ENCODE measurements at regions not wholly inside any gene's neighbourhood (a gene's known extent, or its start where the extent isn't known, plus 50 kb on each side); places are given as distances from the start of the nearest gene placed in this dataset.
"Not testable (repeated sequence)": the region's sequence is repeated elsewhere in the genome, so short reads cannot be mapped to it uniquely, and the experiment has no call there.

DNA sequence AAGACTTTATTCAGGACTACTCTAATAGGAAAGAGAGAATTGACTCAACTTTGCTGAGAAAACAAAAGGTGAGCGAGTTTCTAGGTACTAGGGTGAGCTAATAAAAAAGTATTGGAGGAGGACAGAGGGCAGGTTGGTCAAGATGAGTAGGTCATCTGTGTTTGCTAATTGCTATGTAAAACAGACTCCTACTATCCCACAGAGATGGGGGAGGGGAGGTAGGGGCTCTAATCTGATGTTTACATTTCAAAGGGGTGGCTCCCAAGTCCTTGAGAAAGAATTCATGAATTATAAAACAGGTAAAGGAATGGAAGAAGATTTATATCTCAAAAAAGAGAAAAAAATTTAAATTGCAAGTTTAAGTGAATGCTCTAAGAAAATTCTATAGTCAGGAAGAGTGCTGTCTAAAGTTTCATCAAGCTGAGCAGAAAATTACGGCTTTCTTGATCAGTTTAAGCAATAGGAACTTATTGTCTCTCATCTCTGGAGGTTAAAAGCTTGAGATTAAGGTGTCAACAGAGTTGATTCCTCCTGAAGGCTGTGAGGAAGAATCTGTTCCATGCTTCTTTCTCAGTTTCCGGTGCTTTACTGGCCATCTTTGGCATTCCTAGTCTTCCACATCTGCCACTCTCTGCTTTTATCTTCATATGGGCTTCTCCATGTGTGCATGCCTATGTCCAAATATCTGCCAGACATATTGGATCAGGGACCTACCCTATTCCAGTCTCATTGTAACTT is 790.3 kb downstream of the SLITRK5 start:
- no peak for DNase-seq
- Histone ChIP-seq H3K4me1 (ENCODE audit: control extremely low read depth in 1 of 4, control insufficient read depth in 4 of 4, insufficient read depth in 4 of 4, low read length in 3 of 4) (peaks cover 0 to 2% (median under 1%) of the 10 kb centered on the region in 4 experiments), H3K36me3 (ENCODE audit: control insufficient read depth in 4 of 4, insufficient read depth in 4 of 4, low read length in 3 of 4) (no peaks in the 10 kb centered on the region), H3K27me3 (replicated peaks in 2 of 5; ENCODE audit: control insufficient read depth in 4 of 5, insufficient read depth in 5 of 5, low read length in 4 of 5) (no peaks in the 10 kb centered on the region), H3K4me3 (ENCODE audit: control insufficient read depth in 1 of 7, extremely low read depth in 1 of 7, insufficient read depth in 4 of 7, low read depth in 2 of 7, low read length in 6 of 7) (no peak overlapping the region), H3K27ac (ENCODE audit: insufficient read depth in 1 of 2, low read depth in 1 of 2, low read length in 2 of 2, poor library complexity in 1 of 2, severe bottlenecking in 2 of 2) (no peak overlapping the region), H3K9me3 (ENCODE audit: control extremely low read depth in 1 of 5, control insufficient read depth in 4 of 5, insufficient read depth in 2 of 5, low read depth in 1 of 5, low read length in 4 of 5) (peaks cover 0 to 3% (median 0%) of the 10 kb centered on the region in 5 experiments)
- ChIA-PET POLR2A (no interaction called here), CTCF (no interaction called here)
- WGBS (ENCODE audit: insufficient coverage) = 97% methylated on average over 3 of the region's 3 CpGs

DNA sequence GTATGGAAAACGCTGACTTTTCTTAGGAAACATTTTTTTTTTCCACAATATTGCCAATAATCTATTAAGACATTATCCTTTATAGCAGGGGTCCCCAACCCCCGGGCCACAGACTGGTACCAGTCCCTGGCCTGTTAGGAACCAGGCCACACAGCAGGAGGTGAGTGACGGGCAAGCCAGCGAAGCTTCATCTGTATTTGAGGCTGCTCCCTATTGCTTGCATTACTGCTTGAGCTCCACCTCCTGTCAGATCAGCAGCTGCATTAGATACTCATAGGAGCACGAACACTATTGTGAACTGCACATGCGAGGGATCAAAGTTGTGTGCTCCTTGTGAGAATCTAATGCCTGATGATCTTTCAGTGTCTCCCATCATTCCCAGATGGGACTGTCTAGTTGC is 793.7 kb downstream of the SLITRK5 start:
- H3K36me3 ChIP-seq (ENCODE audit: control insufficient read depth in 4 of 4, insufficient read depth in 4 of 4, low read length in 3 of 4) = no peaks in the 10 kb centered on the region
- ChIA-PET POLR2A (no interaction called here), CTCF (interaction anchor here (0.6 kb wide), 1 partner anchor 579 kb away, joined by 3 read pairs; no protein-coding TSS in a partner anchor)
- no peak for DNase-seq
- H3K9me3 ChIP-seq (ENCODE audit: control extremely low read depth in 1 of 5, control insufficient read depth in 4 of 5, insufficient read depth in 2 of 5, low read depth in 1 of 5, low read length in 4 of 5) = peaks cover 0 to 3% (median 0%) of the 10 kb centered on the region in 5 experiments
- no peak overlapping the region for H3K27ac ChIP-seq (ENCODE audit: insufficient read depth in 1 of 2, low read depth in 1 of 2, low read length in 2 of 2, poor library complexity in 1 of 2, severe bottlenecking in 2 of 2)
- H3K27me3 ChIP-seq (replicated peaks in 2 of 5; ENCODE audit: control insufficient read depth in 4 of 5, insufficient read depth in 5 of 5, low read length in 4 of 5) = no peaks in the 10 kb centered on the region
- 96% methylated on average over 6 of the region's 6 CpGs for WGBS (ENCODE audit: insufficient coverage)
- no peaks in the 10 kb centered on the region for H3K4me1 ChIP-seq (ENCODE audit: control extremely low read depth in 1 of 4, control insufficient read depth in 4 of 4, insufficient read depth in 4 of 4, low read length in 3 of 4)
- no peak overlapping the region for H3K4me3 ChIP-seq (ENCODE audit: control insufficient read depth in 1 of 7, extremely low read depth in 1 of 7, insufficient read depth in 4 of 7, low read depth in 2 of 7, low read length in 6 of 7)

DNA sequence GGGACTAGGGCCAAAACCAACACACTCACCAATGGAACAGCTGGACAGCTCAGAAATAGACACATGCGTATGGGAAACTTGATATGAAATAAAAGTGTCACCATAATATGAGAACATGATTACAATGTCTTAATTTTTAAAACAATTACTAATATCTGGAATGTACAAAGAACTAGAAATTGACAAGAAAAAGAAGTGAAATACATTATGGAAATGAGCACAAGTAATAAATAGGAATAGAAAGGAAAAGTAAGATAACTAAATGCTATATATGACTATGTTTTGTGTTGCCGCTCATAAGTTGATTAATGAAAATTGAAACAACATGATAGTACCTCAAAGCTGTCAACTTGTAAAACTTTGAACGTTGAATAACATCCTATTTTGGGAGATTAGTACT is 801.1 kb downstream of the SLITRK5 start:
- H3K27ac ChIP-seq (ENCODE audit: insufficient read depth in 1 of 2, low read depth in 1 of 2, low read length in 2 of 2, poor library complexity in 1 of 2, severe bottlenecking in 2 of 2) = no peak overlapping the region
- ChIA-PET CTCF (no interaction called here), POLR2A (no interaction called here)
- no peaks in the 10 kb centered on the region for H3K36me3 ChIP-seq (ENCODE audit: control insufficient read depth in 4 of 4, insufficient read depth in 4 of 4, low read length in 3 of 4)
- WGBS (ENCODE audit: insufficient coverage) = 94% methylated on average over 2 of the region's 3 CpGs
- H3K4me3 ChIP-seq (ENCODE audit: control insufficient read depth in 1 of 7, extremely low read depth in 1 of 7, insufficient read depth in 4 of 7, low read depth in 2 of 7, low read length in 6 of 7) = no peak overlapping the region
- H3K4me1 ChIP-seq (ENCODE audit: control extremely low read depth in 1 of 4, control insufficient read depth in 4 of 4, insufficient read depth in 4 of 4, low read length in 3 of 4) = no peaks in the 10 kb centered on the region
- no peaks in the 10 kb centered on the region for H3K27me3 ChIP-seq (replicated peaks in 2 of 5; ENCODE audit: control insufficient read depth in 4 of 5, insufficient read depth in 5 of 5, low read length in 4 of 5)
- DNase-seq = no peak
- no peaks in the 10 kb centered on the region for H3K9me3 ChIP-seq (ENCODE audit: control extremely low read depth in 1 of 5, control insufficient read depth in 4 of 5, insufficient read depth in 2 of 5, low read depth in 1 of 5, low read length in 4 of 5)

DNA sequence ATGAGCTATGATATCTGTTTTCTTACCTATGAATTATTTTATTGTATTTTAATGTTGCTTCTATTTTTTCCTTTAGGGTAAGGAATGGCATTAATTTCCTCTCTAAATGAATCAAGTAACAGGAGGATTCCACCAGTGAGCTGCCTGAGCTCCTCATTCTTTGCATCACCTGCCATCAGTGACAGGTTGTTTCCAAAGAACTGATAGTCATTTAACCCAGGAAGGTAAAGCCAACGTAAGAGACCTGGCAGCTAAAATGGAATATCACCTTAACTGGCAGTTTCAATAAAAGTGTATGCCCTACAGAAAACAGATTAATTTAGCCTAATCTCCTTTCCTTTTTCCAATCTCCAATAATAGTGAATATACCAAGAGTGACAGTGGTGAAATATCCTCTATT is 812.0 kb downstream of the SLITRK5 start:
- Histone ChIP-seq H3K27me3 (replicated peaks in 2 of 5; ENCODE audit: control insufficient read depth in 4 of 5, insufficient read depth in 5 of 5, low read length in 4 of 5) (no peaks in the 10 kb centered on the region), H3K4me3 (ENCODE audit: control insufficient read depth in 1 of 7, extremely low read depth in 1 of 7, insufficient read depth in 4 of 7, low read depth in 2 of 7, low read length in 6 of 7) (no peak overlapping the region), H3K36me3 (ENCODE audit: control insufficient read depth in 4 of 4, insufficient read depth in 4 of 4, low read length in 3 of 4) (no peaks in the 10 kb centered on the region), H3K27ac (ENCODE audit: insufficient read depth in 1 of 2, low read depth in 1 of 2, low read length in 2 of 2, poor library complexity in 1 of 2, severe bottlenecking in 2 of 2) (no peak overlapping the region), H3K4me1 (ENCODE audit: control extremely low read depth in 1 of 4, control insufficient read depth in 4 of 4, insufficient read depth in 4 of 4, low read length in 3 of 4) (no peaks in the 10 kb centered on the region), H3K9me3 (ENCODE audit: control extremely low read depth in 1 of 5, control insufficient read depth in 4 of 5, insufficient read depth in 2 of 5, low read depth in 1 of 5, low read length in 4 of 5) (peaks cover 0 to 11% (median 2%) of the 10 kb centered on the region in 5 experiments)
- ChIA-PET CTCF (no interaction called here), POLR2A (no interaction called here)
- WGBS (ENCODE audit: insufficient coverage) = 100% methylated on average over 1 of the region's 1 CpG
- DNase-seq = no peak

DNA sequence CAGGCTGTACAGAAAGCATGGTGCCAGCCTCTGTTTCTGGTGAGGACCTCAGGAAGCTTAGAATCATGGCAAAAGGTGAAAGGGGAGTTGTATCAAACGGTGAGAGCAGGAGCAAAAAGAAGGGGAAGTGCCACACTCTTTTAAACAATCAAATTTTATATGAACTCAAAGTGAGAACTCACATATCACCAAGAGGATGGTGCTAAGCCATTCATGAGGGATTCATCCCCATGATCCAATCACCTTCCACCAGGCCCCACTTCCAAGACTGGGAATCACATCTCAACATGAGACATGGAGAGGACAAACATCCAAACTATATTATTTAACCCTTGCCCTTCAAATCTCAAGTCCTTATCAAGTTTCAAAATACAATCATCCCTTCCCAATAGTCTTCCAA is 836.7 kb downstream of the SLITRK5 start:
- WGBS (ENCODE audit: insufficient coverage) = no CpG with 5 or more reads among the region's 1 CpG
- Histone ChIP-seq H3K9me3 (ENCODE audit: control extremely low read depth in 1 of 5, control insufficient read depth in 4 of 5, insufficient read depth in 2 of 5, low read depth in 1 of 5, low read length in 4 of 5) (peaks cover 3 to 28% (median 15%) of the 10 kb centered on the region in 5 experiments), H3K4me1 (ENCODE audit: control extremely low read depth in 1 of 4, control insufficient read depth in 4 of 4, insufficient read depth in 4 of 4, low read length in 3 of 4) (no peaks in the 10 kb centered on the region), H3K4me3 (ENCODE audit: control insufficient read depth in 1 of 7, extremely low read depth in 1 of 7, insufficient read depth in 4 of 7, low read depth in 2 of 7, low read length in 6 of 7) (no peak overlapping the region), H3K27me3 (replicated peaks in 2 of 5; ENCODE audit: control insufficient read depth in 4 of 5, insufficient read depth in 5 of 5, low read length in 4 of 5) (no peaks in the 10 kb centered on the region), H3K36me3 (ENCODE audit: control insufficient read depth in 4 of 4, insufficient read depth in 4 of 4, low read length in 3 of 4) (no peaks in the 10 kb centered on the region), H3K27ac (ENCODE audit: insufficient read depth in 1 of 2, low read depth in 1 of 2, low read length in 2 of 2, poor library complexity in 1 of 2, severe bottlenecking in 2 of 2) (no peak overlapping the region)
- ChIA-PET POLR2A (no interaction called here), CTCF (no interaction called here)
- DNase-seq = no peak

DNA sequence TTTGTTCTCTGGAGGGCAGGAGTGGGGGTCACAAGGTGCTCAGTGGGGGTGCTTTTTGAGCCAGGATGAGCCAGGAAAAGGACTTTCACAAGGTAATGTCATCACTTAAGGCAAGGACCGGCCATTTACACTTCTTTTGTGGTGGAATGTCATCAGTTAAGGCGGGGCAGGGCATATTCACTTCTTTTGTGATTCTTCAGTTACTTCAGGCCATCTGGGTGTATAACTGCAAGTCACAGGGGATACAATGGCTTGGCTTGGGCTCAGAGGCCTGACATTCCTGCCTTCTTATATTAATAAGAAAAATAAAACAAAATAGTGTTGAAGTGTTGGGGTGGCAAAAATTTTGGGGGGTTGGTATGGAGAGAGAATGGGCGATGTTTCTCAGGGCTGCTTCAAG is 841.8 kb downstream of the SLITRK5 start:
- CTCF ChIA-PET; H3K4me3 ChIP-seq (ENCODE audit: control insufficient read depth in 1 of 7, extremely low read depth in 1 of 7, insufficient read depth in 4 of 7, low read depth in 2 of 7, low read length in 6 of 7); H3K4me1 ChIP-seq (ENCODE audit: control extremely low read depth in 1 of 4, control insufficient read depth in 4 of 4, insufficient read depth in 4 of 4, low read length in 3 of 4); H3K27me3 ChIP-seq (replicated peaks in 2 of 5; ENCODE audit: control insufficient read depth in 4 of 5, insufficient read depth in 5 of 5, low read length in 4 of 5); DNase-seq; H3K36me3 ChIP-seq (ENCODE audit: control insufficient read depth in 4 of 4, insufficient read depth in 4 of 4, low read length in 3 of 4); POLR2A ChIA-PET; H3K27ac ChIP-seq (ENCODE audit: insufficient read depth in 1 of 2, low read depth in 1 of 2, low read length in 2 of 2, poor library complexity in 1 of 2, severe bottlenecking in 2 of 2): not testable (repeated sequence)
- 91% methylated on average over 1 of the region's 3 CpGs for WGBS (ENCODE audit: insufficient coverage)
- H3K9me3 ChIP-seq (ENCODE audit: control extremely low read depth in 1 of 5, control insufficient read depth in 4 of 5, insufficient read depth in 2 of 5, low read depth in 1 of 5, low read length in 4 of 5) = peaks cover 0 to 14% (median 6%) of the 10 kb centered on the region in 5 experiments

DNA sequence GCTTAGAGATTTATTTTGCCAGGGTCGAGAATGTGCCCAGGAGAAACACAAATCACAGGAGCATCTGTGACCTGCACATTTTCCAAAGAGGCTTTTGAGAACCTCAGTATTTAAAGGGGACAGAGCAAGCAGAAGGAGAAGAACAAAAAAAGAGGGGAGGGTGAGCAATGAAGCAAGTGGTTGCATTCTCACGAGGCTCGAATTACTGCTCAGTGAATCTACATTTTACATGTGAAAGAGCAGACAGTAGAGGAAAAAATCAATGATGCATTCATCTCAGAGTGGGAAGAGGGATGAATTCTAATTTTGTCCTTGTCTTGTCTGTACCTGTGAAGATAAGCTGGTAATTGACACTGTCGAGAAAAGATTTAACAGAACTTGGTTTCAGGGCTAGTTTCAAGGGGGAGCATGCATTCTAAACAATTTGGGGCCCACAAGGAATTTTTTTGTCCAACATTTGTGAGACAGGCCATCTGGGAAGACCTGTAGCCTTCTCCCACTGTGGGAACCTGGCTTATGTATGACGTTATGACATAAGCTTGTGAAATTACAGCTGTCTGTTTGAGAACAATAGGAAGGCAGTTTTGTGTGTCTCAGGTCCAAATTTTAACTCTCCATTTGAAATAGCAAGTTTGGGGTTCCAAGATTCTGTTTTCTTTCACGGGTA is 855.1 kb downstream of the SLITRK5 start:
- Histone ChIP-seq H3K4me3 (ENCODE audit: control insufficient read depth in 1 of 7, extremely low read depth in 1 of 7, insufficient read depth in 4 of 7, low read depth in 2 of 7, low read length in 6 of 7) (no peak overlapping the region), H3K9me3 (ENCODE audit: control extremely low read depth in 1 of 5, control insufficient read depth in 4 of 5, insufficient read depth in 2 of 5, low read depth in 1 of 5, low read length in 4 of 5) (peaks cover 0 to 5% (median 0%) of the 10 kb centered on the region in 5 experiments), H3K27ac (ENCODE audit: insufficient read depth in 1 of 2, low read depth in 1 of 2, low read length in 2 of 2, poor library complexity in 1 of 2, severe bottlenecking in 2 of 2) (no peak overlapping the region), H3K27me3 (replicated peaks in 2 of 5; ENCODE audit: control insufficient read depth in 4 of 5, insufficient read depth in 5 of 5, low read length in 4 of 5) (no peaks in the 10 kb centered on the region), H3K36me3 (ENCODE audit: control insufficient read depth in 4 of 4, insufficient read depth in 4 of 4, low read length in 3 of 4) (no peaks in the 10 kb centered on the region), H3K4me1 (ENCODE audit: control extremely low read depth in 1 of 4, control insufficient read depth in 4 of 4, insufficient read depth in 4 of 4, low read length in 3 of 4) (no peaks in the 10 kb centered on the region)
- DNase-seq = no peak
- CTCF ChIA-PET = no interaction called here
- POLR2A ChIA-PET = no interaction called here
- 96% methylated on average over 6 of the region's 6 CpGs for WGBS (ENCODE audit: insufficient coverage)
